SHP77 (cell line): ENCODE measurements at regions not wholly inside any gene's neighbourhood (a gene's known extent, or its start where the extent isn't known, plus 50 kb on each side); places are given as distances from the start of the nearest gene placed in this dataset.
"Not testable (repeated sequence)": the region's sequence is repeated elsewhere in the genome, so short reads cannot be mapped to it uniquely, and the experiment has no call there.

Experiments
- DNase-seq, 2 experiments: peaks; one replicate each; lab custom pipeline; 2025; lab: John Stamatoyannopoulos, UW

- DNase-seq = no peak
Observed at GRCh38 chr12:25875661-25876060, 82.8 kb upstream of the RASSF8 start.

- DNase-seq = no peak
Observed at GRCh38 chr12:25876383-25877045, 82.0 kb upstream of the RASSF8 start.

DNA sequence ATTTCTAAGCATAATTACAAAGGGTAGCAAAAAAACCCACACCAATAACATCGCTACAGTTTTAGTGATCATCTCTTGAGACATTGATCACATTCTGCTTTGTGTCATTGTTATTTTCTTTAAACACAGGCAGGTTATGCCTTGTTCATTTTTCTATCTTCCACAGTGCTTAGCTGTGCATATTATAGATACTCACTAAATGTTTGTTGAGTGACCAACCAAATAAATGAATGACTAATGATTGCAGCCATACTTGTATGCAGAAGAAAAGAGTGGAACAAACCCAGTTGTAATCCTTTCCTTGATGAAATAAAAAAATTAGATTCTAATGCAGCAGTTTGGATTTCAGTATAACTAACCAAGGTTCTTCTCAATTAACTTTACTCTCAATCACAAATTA lies 81.0 kb upstream of the RASSF8 start:
- DNase-seq = no peak

- no peak for DNase-seq
Observed at GRCh38 chr12:25882266-25882665, 76.2 kb upstream of the RASSF8 start.

- DNase-seq = no peak
Observed at GRCh38 chr12:25883026-25883916, 75.2 kb upstream of the RASSF8 start.

- no peak for DNase-seq
Observed at GRCh38 chr12:25884024-25884919, 74.2 kb upstream of the RASSF8 start.

DNA sequence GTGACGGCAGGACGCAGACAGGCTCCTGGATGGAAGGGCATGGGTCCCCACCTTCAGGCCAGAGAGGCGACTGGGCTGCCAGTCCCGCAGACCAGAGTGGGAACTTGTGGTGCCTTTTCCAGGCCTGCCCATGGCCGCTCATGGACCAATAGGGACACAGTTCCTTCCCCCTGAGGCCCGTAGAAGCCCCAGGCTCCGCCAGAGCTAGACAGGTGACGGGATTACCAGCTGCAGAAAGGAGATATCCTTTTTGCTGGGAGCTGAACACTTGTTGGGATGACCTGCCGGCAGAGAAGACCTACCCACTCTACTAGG lies 73.6 kb upstream of the RASSF8 start:
- no peak for DNase-seq

DNA sequence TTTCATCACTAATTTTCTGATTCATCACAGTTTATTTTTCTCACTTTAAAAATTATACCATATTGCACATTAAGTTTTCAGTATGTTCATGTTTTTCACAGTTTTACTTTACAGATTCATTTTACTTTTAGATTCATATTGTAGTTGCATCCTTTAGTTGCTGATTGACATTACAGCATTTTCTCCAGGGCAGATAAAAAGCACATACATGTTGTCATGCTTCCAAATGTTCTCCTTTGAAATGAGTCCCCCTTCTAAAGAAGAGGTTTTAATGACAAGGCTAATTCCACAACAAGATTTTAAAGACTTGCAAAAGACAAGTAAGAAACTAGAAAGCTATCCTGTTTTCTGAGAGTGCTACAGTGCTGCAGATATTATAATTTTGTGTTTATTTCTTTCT lies 72.1 kb upstream of the RASSF8 start:
- no peak for DNase-seq

- no peak for DNase-seq
Observed at GRCh38 chr12:25887367-25887766, 71.1 kb upstream of the RASSF8 start.

GRCh38 chr12:25889185-25889584 lies 69.3 kb upstream of the RASSF8 start:
- DNase-seq = no peak

DNA sequence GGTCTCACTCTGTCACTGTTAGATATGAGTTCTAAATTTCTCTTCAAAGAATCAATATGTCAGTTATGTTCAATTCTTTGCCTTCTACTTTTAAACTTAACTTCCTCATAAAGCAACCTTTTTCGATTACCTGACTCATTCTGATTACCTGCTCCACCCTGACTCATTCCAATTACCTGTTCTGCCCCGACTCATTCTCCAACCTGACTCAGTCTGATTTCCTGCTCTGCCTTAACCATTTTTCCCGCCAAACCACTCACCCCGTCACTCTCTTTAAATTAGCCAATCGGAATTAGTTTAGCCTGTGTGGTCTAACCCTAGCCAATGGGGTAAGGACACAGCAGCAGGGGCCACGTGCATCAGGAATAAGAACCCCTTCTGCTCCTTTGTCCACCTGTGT lies 67.4 kb upstream of the RASSF8 start:
- DNase-seq = not testable (repeated sequence)

DNA sequence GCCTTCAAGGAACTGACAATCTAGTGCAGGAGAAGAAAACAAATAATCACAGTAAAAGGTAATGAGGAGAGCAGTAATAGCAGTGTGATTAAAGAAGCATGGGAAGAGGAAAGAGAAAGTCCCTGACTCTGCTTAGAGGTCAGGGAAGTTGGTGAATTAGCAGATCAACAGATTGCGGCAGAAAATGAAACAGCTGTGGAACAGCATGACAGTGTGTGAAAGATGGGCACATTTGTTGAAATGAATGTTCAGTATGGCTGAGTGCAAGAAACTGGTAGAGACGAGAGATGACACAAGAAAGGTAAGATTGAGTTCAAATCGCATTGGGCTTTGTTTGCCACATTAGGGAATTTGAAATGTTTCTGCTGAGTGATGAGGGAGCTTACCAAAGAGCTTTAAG lies 63.7 kb upstream of the RASSF8 start:
- DNase-seq = no peak

GRCh38 chr12:25896981-25897380 lies 61.5 kb upstream of the RASSF8 start:
- no peak for DNase-seq

GRCh38 chr12:25903603-25904245 lies 54.8 kb upstream of the RASSF8 start:
- no peak for DNase-seq

DNA sequence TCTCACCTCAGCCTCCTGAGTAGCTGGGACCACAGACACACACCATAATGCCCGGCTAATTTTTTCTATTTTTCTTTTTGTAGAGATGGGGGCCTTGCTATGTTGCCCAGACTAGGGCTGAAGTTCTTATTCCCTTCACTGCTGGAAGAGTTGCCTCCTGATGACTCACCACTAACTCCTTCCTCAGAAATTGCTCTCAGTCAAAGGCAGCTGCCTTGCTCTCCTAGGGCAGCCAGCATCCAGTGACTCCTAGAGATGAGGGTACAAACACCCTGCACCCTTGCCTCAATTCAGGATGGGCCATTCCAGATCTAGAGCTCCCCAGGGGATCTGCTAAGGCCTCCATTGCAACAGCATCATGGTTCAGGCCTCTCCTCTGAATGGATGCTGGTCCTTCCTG lies 54.0 kb upstream of the RASSF8 start:
- DNase-seq = no peak

GRCh38 chr12:25906651-25907340 lies 51.7 kb upstream of the RASSF8 start:
- no peak for DNase-seq
